DMS53 treated with DMSO at 0.1 percent for 48 hours (cell line): ENCODE measurements at regions not wholly inside any gene's neighbourhood (a gene's known extent, or its start where the extent isn't known, plus 50 kb on each side); places are given as distances from the start of the nearest gene placed in this dataset.
"Not testable (repeated sequence)": the region's sequence is repeated elsewhere in the genome, so short reads cannot be mapped to it uniquely, and the experiment has no call there.

ENCODE experiments used
- DNase-seq: peaks from one replicate; lab custom pipeline; 2025; ENCODE audit not compliant: unreplicated experiment; lab: John Stamatoyannopoulos, UW

- DNase-seq = no peak
These were observed 266.3 kb downstream of the KLF5 start for GRCh38 chr13:73324842-73325722.

- DNase-seq = no peak
These were observed 264.8 kb downstream of the KLF5 start for GRCh38 chr13:73323615-73324014.

DNA sequence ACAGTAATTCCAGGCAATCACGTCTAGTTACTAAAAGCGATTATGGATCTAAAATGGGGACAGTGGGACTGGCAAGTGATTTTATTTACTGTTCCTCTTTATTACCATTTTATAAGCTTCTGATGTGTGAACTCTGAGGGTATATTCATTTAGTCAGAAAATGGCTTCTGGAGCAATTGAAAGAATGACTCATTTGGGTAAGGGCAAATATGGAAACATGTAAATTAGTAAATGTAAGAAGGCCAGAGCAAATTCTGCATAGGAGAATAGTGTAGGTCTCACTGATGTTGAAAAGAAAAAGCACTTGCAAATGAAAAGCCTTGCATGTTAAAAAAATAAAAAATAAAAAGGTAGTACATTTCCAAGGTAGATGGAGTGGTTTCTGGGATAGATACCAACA is 262.2 kb downstream of the KLF5 start:
- DNase-seq = no peak

DNA sequence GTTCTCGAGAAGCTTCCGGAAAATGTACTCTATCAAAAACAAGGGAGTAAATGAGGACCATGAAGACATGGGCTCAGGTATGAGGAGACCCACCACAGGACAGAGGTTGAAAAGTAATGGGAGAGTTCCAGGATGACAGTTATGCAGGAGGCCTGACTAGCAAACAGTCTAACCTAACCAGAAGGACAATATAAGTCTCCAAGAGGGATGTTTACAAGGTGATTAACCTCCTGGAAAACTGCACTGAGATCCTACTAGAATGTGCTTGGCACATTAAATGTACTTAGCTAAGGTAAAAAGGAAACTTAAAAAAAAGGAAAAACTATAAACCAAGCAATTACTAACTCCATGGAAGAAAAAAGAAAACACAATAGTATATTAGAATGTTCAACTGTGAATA is 258.3 kb downstream of the KLF5 start:
- DNase-seq = no peak

DNA sequence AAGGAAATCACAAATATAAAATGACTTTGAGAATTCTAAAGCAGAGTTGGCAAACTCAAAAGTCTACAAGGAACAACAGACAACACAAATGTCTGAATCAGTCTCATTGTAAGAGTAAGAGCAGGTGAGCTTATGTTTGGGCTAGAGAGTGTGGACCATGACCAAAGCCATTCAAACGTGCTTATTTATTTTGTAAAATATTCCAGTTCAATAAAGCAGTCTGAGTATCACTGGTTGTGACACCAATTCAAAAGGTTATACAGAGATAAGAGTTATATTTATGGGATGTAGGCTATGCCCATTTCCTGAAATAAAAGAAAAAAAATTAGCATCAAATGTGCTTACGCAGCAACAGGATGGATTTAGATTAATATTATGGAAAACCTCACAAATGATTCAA is 251.6 kb downstream of the KLF5 start:
- DNase-seq = no peak

DNA sequence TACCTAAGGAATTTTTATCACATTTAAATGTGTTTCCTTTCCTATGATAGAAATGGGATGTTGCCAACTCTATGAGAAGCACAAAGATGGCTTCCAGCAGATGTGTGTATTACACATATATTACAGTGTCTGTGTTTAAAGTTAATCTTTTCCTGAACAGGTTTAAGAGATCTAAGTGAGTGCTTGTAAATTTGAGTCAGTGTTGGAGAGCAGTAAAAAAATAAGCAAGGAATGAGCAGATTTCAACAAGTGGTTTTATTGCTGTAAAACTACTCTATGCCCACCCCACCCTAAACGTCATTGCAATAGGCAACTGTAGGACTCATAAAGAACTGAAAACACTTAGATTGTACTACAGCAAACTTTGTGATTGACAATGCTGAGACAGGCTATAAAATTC is 248.7 kb downstream of the KLF5 start:
- DNase-seq = no peak

DNA sequence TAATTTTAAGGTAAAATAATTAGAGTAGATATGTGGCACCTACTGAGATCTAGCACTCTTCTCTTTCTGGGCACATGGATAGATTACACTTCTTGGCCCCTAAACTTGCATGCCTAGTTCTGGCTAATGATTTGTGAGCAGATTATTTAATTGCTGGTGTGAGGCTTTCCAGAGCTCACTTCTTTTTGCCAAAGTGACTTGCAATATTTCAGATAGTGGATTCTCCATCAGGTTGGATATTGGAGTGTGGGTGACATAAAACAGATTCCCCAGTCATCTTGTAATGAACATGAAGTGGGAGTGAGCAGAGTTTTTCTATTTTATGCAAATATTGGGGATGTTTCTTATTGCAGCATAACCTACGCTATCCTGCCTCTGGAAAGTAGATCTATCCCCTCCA is 247.9 kb downstream of the KLF5 start:
- DNase-seq = no peak

- DNase-seq = no peak
These were observed 245.6 kb downstream of the KLF5 start for GRCh38 chr13:73304442-73304841.

GRCh38 chr13:73303851-73304250 is 245.0 kb downstream of the KLF5 start:
- DNase-seq = no peak

DNA sequence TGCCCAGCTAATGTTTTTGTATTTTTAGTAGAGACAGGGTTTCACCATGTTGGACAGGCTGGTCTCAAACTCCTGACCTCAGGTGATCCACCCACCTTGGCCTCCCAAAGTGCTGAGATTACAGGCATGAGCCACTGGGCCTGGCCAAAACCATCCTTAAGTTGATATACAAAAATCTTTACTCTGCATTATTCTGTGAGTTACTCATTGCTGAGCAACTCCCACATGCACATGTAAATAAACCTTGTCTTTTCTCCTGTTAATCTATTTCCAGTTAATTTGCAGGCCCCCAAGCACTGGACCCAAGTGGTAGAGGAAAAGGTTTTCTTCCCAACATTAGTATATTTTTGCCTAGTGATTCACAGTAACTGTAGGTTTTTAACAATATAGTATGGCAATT is 242.8 kb downstream of the KLF5 start:
- not testable (repeated sequence) for DNase-seq

DNA sequence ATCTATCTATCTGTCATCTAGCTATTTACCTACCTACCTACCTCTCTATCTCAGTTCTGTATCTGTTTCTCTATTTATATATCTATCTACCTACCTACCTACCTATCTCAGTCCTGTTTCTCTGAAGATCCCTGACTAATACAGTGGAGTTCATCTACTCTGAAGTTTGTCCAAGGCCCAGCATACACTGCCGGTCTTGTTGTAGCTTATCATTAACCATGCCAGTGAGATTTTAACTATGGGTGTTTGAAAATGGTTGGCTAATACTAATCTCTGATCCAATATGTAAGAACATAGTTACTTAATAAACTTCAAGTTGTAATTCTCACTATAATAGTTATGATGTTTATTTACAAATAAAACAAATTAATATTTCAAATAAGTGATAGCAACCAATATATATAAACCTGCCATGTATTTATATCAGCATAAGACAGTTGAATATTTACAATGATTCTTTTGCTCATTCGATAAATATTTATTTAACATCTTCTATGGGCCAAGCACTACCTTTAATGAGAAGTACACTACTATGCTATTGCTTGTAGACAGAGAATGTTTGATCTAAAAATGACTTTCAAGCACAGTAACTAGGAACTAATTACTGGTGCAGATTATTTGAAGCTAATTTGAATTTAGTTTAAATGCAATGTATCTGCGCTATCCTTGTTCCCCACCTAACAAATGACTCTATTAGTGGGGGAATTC is 242.1 kb downstream of the KLF5 start:
- DNase-seq = no peak

- no peak for DNase-seq
These were observed 241.0 kb downstream of the KLF5 start for GRCh38 chr13:73299787-73300186.

DNA sequence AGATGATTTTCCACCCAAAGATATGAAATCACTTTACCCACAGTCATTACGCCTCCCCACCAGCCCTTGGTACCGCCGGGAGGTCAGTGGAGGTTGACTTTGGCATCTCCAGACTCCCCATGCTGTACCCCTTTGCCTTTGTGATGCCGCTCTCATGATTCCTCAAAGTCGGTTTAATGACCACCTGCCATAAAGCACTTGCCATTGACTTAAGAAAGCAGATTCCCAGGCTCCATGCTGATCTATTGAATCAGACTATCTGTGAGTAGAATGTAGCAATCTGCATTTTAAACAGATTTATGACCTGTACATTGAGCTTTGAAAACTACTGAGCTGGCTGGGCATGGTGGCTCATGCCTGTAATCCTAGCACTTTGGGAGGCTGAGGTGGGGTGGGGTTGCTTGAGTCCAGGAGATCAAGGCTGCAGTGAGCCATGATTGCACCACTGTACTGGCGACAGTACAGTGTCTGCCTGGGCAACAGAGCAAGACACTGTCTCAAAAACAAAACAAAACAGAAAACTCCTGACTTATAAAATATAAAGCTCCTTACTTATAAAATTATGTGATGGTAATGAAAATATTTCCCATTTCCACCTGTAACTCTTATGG is 235.2 kb downstream of the KLF5 start:
- DNase-seq = no peak

- DNase-seq = no peak
These were observed 233.3 kb downstream of the KLF5 start for GRCh38 chr13:73292127-73292526.

- no peak for DNase-seq
These were observed 232.0 kb downstream of the KLF5 start for GRCh38 chr13:73290844-73291243.

DNA sequence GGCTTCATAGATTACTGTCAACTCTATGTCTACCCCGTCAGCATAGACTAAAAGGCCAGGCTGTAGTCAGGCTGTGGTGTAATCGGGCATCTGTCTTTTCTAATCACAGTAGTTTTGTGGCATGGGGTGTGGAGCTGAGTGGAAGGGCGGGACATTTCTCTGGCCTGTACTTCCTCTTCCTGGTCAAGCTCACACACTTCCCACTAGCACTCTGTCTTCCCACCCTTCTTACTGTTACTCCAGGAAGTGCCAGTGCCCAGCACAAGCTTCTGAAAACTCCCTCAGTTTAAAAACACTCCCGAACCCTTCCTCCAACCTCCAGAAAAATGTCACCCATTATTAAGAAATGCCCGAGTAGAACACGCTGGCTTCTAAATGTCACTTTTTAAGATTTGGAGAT is 229.8 kb downstream of the KLF5 start:
- DNase-seq = no peak

- no peak for DNase-seq
These were observed 229.0 kb downstream of the KLF5 start for GRCh38 chr13:73287831-73288230.

DNA sequence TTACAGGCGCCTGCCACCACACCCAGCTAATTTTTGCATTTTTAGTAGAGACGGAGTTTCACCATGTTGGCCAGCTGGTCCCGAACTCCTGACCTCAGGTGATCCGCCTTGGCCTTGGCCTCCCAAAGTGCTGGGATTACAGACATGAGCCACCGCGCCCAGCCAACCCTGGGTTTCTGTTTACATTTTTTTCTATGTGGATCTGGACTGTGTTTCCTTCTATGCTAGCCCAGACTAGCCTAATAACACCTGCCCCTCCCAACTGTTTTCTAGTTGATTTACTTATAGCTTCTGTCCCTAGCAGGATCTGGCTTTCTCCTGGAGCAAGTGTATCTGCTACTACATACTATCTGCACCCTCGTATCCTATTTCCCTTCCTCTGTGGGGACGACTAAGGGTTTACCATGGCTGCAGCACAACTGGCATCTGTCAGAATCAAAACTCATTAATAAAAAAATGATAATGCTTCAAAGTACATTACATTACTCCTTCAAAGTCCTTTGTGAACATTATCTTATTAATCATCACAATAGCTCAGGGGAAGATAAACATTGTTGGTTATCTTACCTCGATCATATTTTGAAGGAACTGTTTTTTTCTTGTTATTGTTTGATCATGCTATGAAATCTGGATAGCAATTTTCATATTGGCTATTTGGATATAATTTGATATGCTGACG is 228.3 kb downstream of the KLF5 start:
- DNase-seq = no peak

DNA sequence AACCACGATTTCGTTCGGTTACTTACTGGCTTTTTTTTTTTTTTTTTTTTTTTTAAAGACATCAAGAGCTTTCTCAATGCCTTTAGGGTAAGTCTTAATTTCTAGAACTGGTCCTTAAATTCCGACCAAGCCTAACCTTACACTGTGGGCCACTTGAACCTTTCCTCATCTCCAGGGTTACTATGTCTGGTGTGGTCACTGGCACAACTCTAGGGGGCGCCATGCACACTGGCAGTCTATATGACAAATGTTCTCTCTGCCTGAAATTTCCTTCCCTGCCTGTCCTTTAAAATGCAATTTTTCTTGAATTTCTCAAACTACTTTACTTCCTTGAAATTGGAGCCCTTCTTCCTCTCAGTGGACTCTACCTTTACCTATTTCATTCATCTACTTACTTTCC is 227.4 kb downstream of the KLF5 start:
- DNase-seq = no peak

DNA sequence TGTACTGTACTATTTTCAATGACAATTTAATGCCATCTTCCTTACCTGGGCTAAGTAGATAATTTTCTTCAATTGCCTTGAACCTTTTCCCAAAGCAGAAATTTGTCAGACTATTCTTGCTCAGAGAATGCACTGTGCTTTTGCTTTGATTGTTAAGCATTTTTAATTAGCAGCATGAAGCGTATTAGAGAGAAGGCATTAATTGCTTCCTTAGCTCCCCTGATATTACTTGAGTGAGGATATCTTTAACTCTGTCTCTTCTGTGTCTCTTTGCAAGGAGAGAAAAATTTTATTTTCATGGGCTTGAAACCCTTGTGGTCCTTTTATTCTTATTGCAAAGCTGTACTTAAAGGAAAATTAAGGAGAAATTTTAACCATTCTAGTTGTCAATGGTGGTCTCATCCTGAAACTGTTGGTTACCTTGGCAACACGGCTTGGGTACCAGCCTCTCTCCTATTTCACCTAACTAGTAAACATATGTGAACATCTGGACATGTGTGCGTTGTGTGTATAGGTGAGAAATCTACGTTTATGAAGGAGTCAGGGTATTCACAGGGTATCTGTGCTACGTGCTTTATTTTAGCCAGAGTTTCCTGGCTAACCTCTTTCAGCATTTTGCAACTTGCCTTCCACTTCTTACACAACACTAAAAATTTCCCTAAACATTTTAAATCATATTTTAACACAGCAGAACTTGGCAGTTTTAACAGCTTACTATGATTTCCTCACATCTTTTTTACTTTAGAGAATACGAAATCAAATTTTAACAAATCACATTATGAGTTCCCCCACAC is 225.5 kb downstream of the KLF5 start:
- DNase-seq = no peak

- no peak for DNase-seq
These were observed 224.8 kb downstream of the KLF5 start for GRCh38 chr13:73283636-73284035.
